GM19035 (cell line): ENCODE measurements at regions not wholly inside any gene's neighbourhood (a gene's known extent, or its start where the extent isn't known, plus 50 kb on each side); places are given as distances from the start of the nearest gene placed in this dataset.
"Not testable (repeated sequence)": the region's sequence is repeated elsewhere in the genome, so short reads cannot be mapped to it uniquely, and the experiment has no call there.

ENCODE experiments used
- ATAC-seq: cut with Tn5 transposase; IDR thresholded peaks from one replicate; pipeline ENCODE4 v1.9.1; 2021; ENCODE audit not compliant: unreplicated experiment

- no peak for ATAC-seq
These were observed 100.2 kb downstream of the FBXO8 start for GRCh38 chr4:174183259-174183658.

- no peak for ATAC-seq
These were observed 101.6 kb downstream of the FBXO8 start for GRCh38 chr4:174181827-174182226.

GRCh38 chr4:174177536-174177935 lies 105.9 kb downstream of the FBXO8 start:
- no peak for ATAC-seq

GRCh38 chr4:174175836-174176235 lies 107.6 kb downstream of the FBXO8 start:
- not testable (repeated sequence) for ATAC-seq

GRCh38 chr4:174173360-174173759 lies 110.1 kb downstream of the FBXO8 start:
- ATAC-seq: no peak

- ATAC-seq: no peak
These were observed 111.2 kb downstream of the FBXO8 start for GRCh38 chr4:174172274-174172673.

GRCh38 chr4:174170906-174171305 lies 112.6 kb downstream of the FBXO8 start:
- ATAC-seq: no peak

- ATAC-seq: no peak
These were observed 113.4 kb downstream of the FBXO8 start for GRCh38 chr4:174170091-174170490.

GRCh38 chr4:174157106-174157607 lies 126.3 kb downstream of the FBXO8 start:
- no peak for ATAC-seq

- ATAC-seq: peak; percentile 91
These were observed 127.1 kb downstream of the FBXO8 start for GRCh38 chr4:174156239-174156826.

GRCh38 chr4:174154215-174154854 lies 129.1 kb downstream of the FBXO8 start:
- no peak for ATAC-seq

GRCh38 chr4:174152717-174153466 lies 130.6 kb downstream of the FBXO8 start:
- ATAC-seq: no peak

- no peak for ATAC-seq
These were observed 135.6 kb downstream of the FBXO8 start for GRCh38 chr4:174147863-174148262.

GRCh38 chr4:174144106-174144505 lies 139.4 kb downstream of the FBXO8 start:
- ATAC-seq: no peak

GRCh38 chr4:174141876-174142275 lies 141.6 kb downstream of the FBXO8 start:
- ATAC-seq: no peak

- no peak for ATAC-seq
These were observed 144.9 kb downstream of the FBXO8 start for GRCh38 chr4:174138616-174139015.

GRCh38 chr4:174137698-174138097 lies 145.8 kb downstream of the FBXO8 start:
- no peak for ATAC-seq

GRCh38 chr4:174135936-174136406 lies 147.5 kb downstream of the FBXO8 start:
- ATAC-seq: no peak

- peak; percentile 68 for ATAC-seq
These were observed 147.9 kb downstream of the FBXO8 start for GRCh38 chr4:174135530-174135929.

- ATAC-seq: no peak
These were observed 149.1 kb downstream of the FBXO8 start for GRCh38 chr4:174134361-174134760.

- ATAC-seq: no peak
These were observed 149.9 kb downstream of the FBXO8 start for GRCh38 chr4:174133551-174133950.

GRCh38 chr4:174131901-174132300 lies 151.6 kb downstream of the FBXO8 start:
- ATAC-seq: no peak
